Prostate gland (tissue), 2 donors: ENCODE measurements at regions not wholly inside any gene's neighbourhood (a gene's known extent, or its start where the extent isn't known, plus 50 kb on each side); places are given as distances from the start of the nearest gene placed in this dataset.

ENCODE experiments used
- DNase-seq: peaks from one replicate; pipeline ENCODE4 v3.0.0-alpha.2; 2019; ENCODE audit warnings: low spot score
- H3K27ac ChIP-seq, 2 donors: fragments of 200-600 bp; sonication (generic); 2 replicates each; pipeline ENCODE4 v1.5.1; 2017 to 2019
- H3K27me3 ChIP-seq: fragments of 200-600 bp; sonication (generic); replicated peaks from 2 replicates; pipeline ENCODE4 v1.5.1; 2019; ENCODE audit not compliant: insufficient read depth
- H3K36me3 ChIP-seq, 2 donors: fragments of 200-600 bp; sonication (generic); 1 replicate in 1 of 2; 2 replicates in 1 of 2; pipeline versions ENCODE4 v1.5.1 to v1.8.1; 2017 to 2019
- H3K4me1 ChIP-seq: fragments of 200-600 bp; sonication (generic); replicated peaks from 2 replicates; pipeline ENCODE4 v1.5.1; 2019
- H3K4me3 ChIP-seq, 2 donors: fragments of 200-600 bp; sonication (generic); 2 replicates each; pipeline ENCODE4 v1.5.1; 2017 to 2019
- H3K9me3 ChIP-seq: fragments of 200-600 bp; sonication (generic); 2 replicates; pipeline ENCODE4 v1.5.1; 2017
- CTCF ChIP-seq, 4 experiments: fragments of 200-600 bp in 2 of 4; fragments of 450-650 bp in 2 of 4; sonication (generic) in 2 of 4; IDR thresholded peaks; 1 replicate in 3 of 4; 2 replicates in 1 of 4; pipeline ENCODE4 v1.5.1; 2016 to 2019; ENCODE audit warnings: antibody characterized with exemption in 4 of 4, mild to moderate bottlenecking in 2 of 4, moderate library complexity in 2 of 4
- POLR2A ChIP-seq: fragments of 450-650 bp; IDR thresholded peaks from one replicate; pipeline ENCODE4 v1.6.1; 2016; ENCODE audit warnings: antibody characterized with exemption, mild to moderate bottlenecking
- POLR2AphosphoS5 ChIP-seq: sonication (generic); formaldehyde crosslinking; IDR thresholded peaks from one replicate; pipeline ENCODE4 v1.6.1; 2017; ENCODE audit warnings: antibody characterized with exemption
- WGBS: methylation state at CpG from one replicate; pipeline ENCODE4 v1.1.5; 2018; 5-methylcytosine and 5-hydroxymethylcytosine counted together
- intact Hi-C: fragments of 100-400 bp; cut with DNase I; formaldehyde crosslinking; loops from one replicate; pipeline ENCODE4 v1.14.2; 2022

DNA sequence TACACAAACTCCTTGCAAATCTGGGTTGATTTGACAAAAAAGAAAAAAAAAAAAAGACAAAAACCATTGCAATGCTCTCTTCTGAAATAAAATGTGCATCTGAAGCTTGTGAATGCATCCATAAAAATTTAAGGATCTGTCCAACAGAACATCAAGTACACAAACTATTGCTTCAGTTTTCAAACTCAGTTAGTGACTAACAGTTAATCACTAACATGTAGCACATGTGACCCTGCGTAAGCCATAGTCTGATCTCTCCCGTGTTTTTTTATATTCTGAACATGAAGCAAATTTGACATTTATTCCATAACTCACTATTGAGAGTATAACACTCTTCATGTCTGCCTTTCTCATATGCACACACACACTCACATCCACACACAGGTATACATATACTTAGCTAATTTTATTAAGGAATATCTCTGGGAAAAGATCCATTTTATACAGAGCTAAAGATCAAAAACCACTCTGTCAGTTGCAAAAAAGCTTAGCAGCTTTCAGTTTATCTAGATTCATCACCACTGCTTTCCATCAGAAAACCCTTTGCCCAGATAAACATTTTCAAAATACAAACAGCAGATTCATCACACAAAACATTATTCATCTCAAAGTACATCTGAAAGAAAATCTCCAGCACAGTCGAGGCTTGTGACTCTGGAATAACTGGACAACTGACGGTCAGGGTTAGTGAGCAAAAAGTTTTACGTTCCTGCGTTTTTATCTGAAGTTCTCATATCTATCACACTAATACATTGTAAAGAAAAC is 1000.4 kb upstream of the ACVR2A start:
- intact Hi-C loops = no loop called here
- Histone ChIP-seq H3K27ac (no peak overlapping the region), H3K4me3 (no peak overlapping the region), H3K27me3 (no peaks in the 10 kb centered on the region), H3K4me1 (no peaks in the 10 kb centered on the region), H3K9me3 (no peaks in the 10 kb centered on the region), H3K36me3 (no peaks in the 10 kb centered on the region)
- no peak for DNase-seq
- no peak for TF ChIP-seq POLR2A
- 74% methylated on average over 6 of the region's 6 CpGs for WGBS

DNA sequence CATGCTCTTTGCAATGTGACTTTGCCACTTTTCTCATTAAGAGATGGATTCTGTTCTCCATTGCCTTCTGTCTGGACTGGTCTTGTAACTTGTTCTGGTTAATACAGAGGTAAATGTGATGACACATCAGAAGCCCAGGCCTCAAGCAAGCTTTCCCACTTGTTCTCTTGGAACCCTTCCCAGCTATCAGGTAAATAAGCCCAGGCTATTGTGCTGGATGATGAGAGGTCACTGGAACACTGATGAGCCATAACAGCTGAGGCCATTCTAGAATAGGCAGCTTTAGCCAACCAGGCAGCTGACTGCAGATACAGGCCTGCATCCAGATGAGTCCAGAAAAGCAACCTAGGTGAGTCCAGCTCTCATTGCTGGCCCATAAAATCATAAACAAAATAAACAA is 1007.0 kb upstream of the ACVR2A start:
- Histone ChIP-seq H3K36me3 (no peaks in the 10 kb centered on the region), H3K27ac (no peak overlapping the region), H3K27me3 (no peaks in the 10 kb centered on the region), H3K4me3 (no peak overlapping the region), H3K4me1 (no peaks in the 10 kb centered on the region), H3K9me3 (no peaks in the 10 kb centered on the region)
- TF ChIP-seq POLR2AphosphoS5 = no peak
- TF ChIP-seq CTCF (IDR thresholded peaks at IDR 0.05) = no peak
- no peak for TF ChIP-seq POLR2A
- intact Hi-C loops = no loop called here
- DNase-seq = no peak

DNA sequence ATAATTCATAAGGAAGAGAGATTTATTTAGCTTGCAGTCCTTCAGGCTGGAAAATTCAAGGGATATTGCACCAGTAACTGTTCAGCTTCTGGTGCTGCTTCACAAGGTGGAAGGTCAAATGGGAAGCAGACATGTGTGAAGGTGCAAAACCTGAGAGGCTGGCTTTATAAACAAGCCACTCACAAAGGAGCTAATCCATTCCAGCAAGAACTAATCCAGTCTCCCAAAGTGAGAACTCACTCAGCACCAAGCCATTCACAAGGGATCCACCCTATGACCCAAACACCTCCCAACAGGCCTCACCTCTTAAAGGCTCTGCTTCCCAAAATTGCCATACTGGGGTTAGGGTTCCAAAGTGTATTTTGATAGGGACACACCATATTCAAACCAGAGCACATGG is 1018.4 kb upstream of the ACVR2A start:
- H3K4me3 ChIP-seq = no peak overlapping the region
- no peaks in the 10 kb centered on the region for H3K9me3 ChIP-seq
- no peak overlapping the region for H3K27ac ChIP-seq
- H3K4me1 ChIP-seq = no peaks in the 10 kb centered on the region
- TF ChIP-seq POLR2A (no peak), POLR2AphosphoS5 (no peak), CTCF (IDR thresholded peaks at IDR 0.05) (no peak)
- no peak for DNase-seq
- intact Hi-C loops = no loop called here
- no peaks in the 10 kb centered on the region for H3K36me3 ChIP-seq
- H3K27me3 ChIP-seq = no peaks in the 10 kb centered on the region

DNA sequence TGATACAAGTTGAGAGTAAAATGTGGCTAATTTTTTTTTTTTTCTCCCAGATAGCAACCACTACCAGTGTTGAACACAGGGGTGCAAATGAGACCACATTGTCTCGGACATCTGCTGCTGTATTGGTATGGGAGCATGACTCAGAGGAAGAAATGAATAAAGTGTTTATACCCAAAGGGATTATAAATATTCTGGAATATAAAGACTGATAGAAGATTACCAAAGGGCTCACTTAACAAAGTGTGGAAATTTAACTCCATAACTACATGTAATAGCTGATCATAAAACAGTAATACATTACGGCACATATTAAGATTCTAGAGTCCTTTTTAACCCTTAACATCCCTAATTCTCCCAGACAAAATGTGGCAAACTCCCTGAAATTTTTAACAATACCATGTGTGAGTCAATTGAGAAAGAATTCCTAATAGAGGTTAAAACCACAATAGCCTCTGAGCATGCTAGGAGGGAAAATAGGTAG is 1023.0 kb upstream of the ACVR2A start:
- TF ChIP-seq CTCF (IDR thresholded peaks at IDR 0.05) = no peak
- no peak for TF ChIP-seq POLR2A
- no peak for TF ChIP-seq POLR2AphosphoS5
- intact Hi-C loops = no loop called here
- H3K36me3 ChIP-seq = no peaks in the 10 kb centered on the region

DNA sequence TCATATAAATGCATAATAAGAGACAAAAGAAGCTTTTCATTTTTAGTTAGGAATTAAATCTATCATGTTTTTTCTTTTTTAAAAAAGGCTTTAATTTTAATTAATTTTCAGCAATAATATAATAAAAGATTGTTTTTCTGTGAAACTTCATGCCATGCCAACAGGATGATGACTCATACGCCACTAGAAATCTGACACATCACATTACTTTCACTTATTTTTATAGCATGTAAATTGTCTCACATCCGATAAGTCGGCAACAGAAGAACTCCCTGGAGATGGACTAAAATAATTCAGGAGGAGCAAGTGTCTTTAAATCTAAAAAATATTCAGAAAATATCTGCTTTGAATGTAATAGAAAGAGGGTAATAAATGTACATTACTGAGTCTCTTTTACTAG is 1024.2 kb upstream of the ACVR2A start:
- intact Hi-C loops = no loop called here
- WGBS = 73% methylated on average over 3 of the region's 3 CpGs
- no peak overlapping the region for H3K27ac ChIP-seq

More for the DNA sequence above, 1023.0 kb upstream of the ACVR2A start:
- WGBS = 59% methylated on average over 2 of the region's 2 CpGs
- no peak for DNase-seq
- no peaks in the 10 kb centered on the region for H3K27me3 ChIP-seq
- H3K27ac ChIP-seq = no peak overlapping the region
- no peaks in the 10 kb centered on the region for H3K9me3 ChIP-seq
- no peaks in the 10 kb centered on the region for H3K4me1 ChIP-seq
- H3K4me3 ChIP-seq = no peak overlapping the region

More for the DNA sequence above, 1024.2 kb upstream of the ACVR2A start:
- no peak for TF ChIP-seq POLR2AphosphoS5
- no peak for TF ChIP-seq POLR2A
- TF ChIP-seq CTCF (IDR thresholded peaks at IDR 0.05) = no peak
- no peak for DNase-seq
- Histone ChIP-seq H3K4me3 (no peak overlapping the region), H3K36me3 (no peaks in the 10 kb centered on the region), H3K4me1 (no peaks in the 10 kb centered on the region), H3K27me3 (no peaks in the 10 kb centered on the region), H3K9me3 (no peaks in the 10 kb centered on the region)
